ENCODE measurements at regions not wholly inside any gene's neighbourhood (a gene's known extent, or its start where the extent isn't known, plus 50 kb on each side); places are given as distances from the start of the nearest gene placed in this dataset.

GRCh38 chr18:71249791-71250190, 960.9 kb downstream of the SOCS6 start:
- ChIA-PET RAD21 (ENCODE audit: low non-redundant PET in 1 of 2, low total read pairs in 2 of 2, uncharacterized antibody in 2 of 2, unreplicated experiment in 2 of 2) (no interaction called here), CTCF (no interaction called here), POLR2A (no interaction called here)
- DNase-seq (ENCODE audit: low read depth, low spot score) (no peak), ATAC-seq (no peak)
- no peak overlapping the region for H3K4me3 ChIP-seq (replicated peaks in 1 of 2; ENCODE audit: low read depth in 1 of 2, low read length in 2 of 2)
- H3K27me3 ChIP-seq (ENCODE audit: insufficient read depth, low read length) = no peaks in the 10 kb centered on the region
- TF ChIP-seq JUND (IDR thresholded peaks at IDR 0.05) (no peak), POLR2AphosphoS5 (IDR thresholded peaks at IDR 0.05; ENCODE audit: low read depth, low read length) (no peak), CEBPB (IDR thresholded peaks at IDR 0.05; ENCODE audit: low read depth) (no peak), SIN3A (IDR thresholded peaks at IDR 0.05; ENCODE audit: low read depth) (no peak), CBX3 (IDR thresholded peaks at IDR 0.05; ENCODE audit: low read depth) (no peak), ZFX (IDR thresholded peaks at IDR 0.05) (no peak)
- TF ChIP-seq, protein P1, sequence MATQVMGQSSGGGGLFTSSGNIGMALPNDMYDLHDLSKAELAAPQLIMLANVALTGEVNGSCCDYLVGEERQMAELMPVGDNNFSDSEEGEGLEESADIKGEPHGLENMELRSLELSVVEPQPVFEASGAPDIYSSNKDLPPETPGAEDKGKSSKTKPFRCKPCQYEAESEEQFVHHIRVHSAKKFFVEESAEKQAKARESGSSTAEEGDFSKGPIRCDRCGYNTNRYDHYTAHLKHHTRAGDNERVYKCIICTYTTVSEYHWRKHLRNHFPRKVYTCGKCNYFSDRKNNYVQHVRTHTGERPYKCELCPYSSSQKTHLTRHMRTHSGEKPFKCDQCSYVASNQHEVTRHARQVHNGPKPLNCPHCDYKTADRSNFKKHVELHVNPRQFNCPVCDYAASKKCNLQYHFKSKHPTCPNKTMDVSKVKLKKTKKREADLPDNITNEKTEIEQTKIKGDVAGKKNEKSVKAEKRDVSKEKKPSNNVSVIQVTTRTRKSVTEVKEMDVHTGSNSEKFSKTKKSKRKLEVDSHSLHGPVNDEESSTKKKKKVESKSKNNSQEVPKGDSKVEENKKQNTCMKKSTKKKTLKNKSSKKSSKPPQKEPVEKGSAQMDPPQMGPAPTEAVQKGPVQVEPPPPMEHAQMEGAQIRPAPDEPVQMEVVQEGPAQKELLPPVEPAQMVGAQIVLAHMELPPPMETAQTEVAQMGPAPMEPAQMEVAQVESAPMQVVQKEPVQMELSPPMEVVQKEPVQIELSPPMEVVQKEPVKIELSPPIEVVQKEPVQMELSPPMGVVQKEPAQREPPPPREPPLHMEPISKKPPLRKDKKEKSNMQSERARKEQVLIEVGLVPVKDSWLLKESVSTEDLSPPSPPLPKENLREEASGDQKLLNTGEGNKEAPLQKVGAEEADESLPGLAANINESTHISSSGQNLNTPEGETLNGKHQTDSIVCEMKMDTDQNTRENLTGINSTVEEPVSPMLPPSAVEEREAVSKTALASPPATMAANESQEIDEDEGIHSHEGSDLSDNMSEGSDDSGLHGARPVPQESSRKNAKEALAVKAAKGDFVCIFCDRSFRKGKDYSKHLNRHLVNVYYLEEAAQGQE (IDR thresholded peaks at IDR 0.05; ENCODE audit: low read depth) = no peak
- H3K36me3 ChIP-seq (ENCODE audit: control insufficient read depth in 1 of 2, insufficient read depth in 2 of 2, low read length in 2 of 2) = no peaks in the 10 kb centered on the region
- no peaks in the 10 kb centered on the region for H3K9me2 ChIP-seq (ENCODE audit: insufficient read depth)
- no TSS peak for BruUV-seq (replicated peaks)
- no peaks in the 10 kb centered on the region for H3K4me1 ChIP-seq (ENCODE audit: control insufficient read depth in 1 of 2, insufficient read depth in 2 of 2, low read length in 2 of 2)
- no peaks in the 10 kb centered on the region for H4K20me1 ChIP-seq (ENCODE audit: insufficient read depth)
- no peaks in the 10 kb centered on the region for H3K79me2 ChIP-seq (ENCODE audit: insufficient read depth, low read length)
- peaks cover 9 to 16% of the 10 kb centered on the region in 2 experiments; a peak in 2 of 4 replicates for H3K9me3 ChIP-seq (ENCODE audit: control insufficient read depth in 1 of 2, insufficient read depth in 1 of 2, low read depth in 1 of 2, low read length in 2 of 2)
- H3K9ac ChIP-seq (ENCODE audit: low read length) = no peak overlapping the region
- H2AFZ ChIP-seq (ENCODE audit: low read depth, low read length, poor library complexity, severe bottlenecking) = no peak overlapping the region
- no peak overlapping the region for H3K4me2 ChIP-seq (ENCODE audit: low read length)
- intact Hi-C loops (cut with micrococcal nuclease) = no loop called here
- no peak overlapping the region for H3K27ac ChIP-seq (ENCODE audit: low read depth, low read length)

- Histone ChIP-seq H3K9me3 (ENCODE audit: control insufficient read depth in 1 of 2, insufficient read depth in 1 of 2, low read depth in 1 of 2, low read length in 2 of 2) (peaks cover 12 to 22% of the 10 kb centered on the region in 2 experiments; a peak in 2 of 4 replicates), H2AFZ (ENCODE audit: low read depth, low read length, poor library complexity, severe bottlenecking) (no peak overlapping the region), H3K4me3 (replicated peaks in 1 of 2; ENCODE audit: low read depth in 1 of 2, low read length in 2 of 2) (no peak overlapping the region), H3K36me3 (ENCODE audit: control insufficient read depth in 1 of 2, insufficient read depth in 2 of 2, low read length in 2 of 2) (no peaks in the 10 kb centered on the region), H3K9me2 (ENCODE audit: insufficient read depth) (no peaks in the 10 kb centered on the region), H3K79me2 (ENCODE audit: insufficient read depth, low read length) (no peaks in the 10 kb centered on the region), H3K27ac (ENCODE audit: low read depth, low read length) (no peak overlapping the region), H3K4me2 (ENCODE audit: low read length) (no peak overlapping the region), H4K20me1 (ENCODE audit: insufficient read depth) (no peaks in the 10 kb centered on the region), H3K27me3 (ENCODE audit: insufficient read depth, low read length) (no peaks in the 10 kb centered on the region), H3K4me1 (ENCODE audit: control insufficient read depth in 1 of 2, insufficient read depth in 2 of 2, low read length in 2 of 2) (no peaks in the 10 kb centered on the region), H3K9ac (ENCODE audit: low read length) (no peak overlapping the region)
- CTCF ChIA-PET = no interaction called here
- intact Hi-C loops (cut with micrococcal nuclease) = no loop called here
- ATAC-seq (no peak), DNase-seq (ENCODE audit: low read depth, low spot score) (no peak)
- POLR2A ChIA-PET = no interaction called here
- no TSS peak for BruUV-seq (replicated peaks)
- RAD21 ChIA-PET (ENCODE audit: low non-redundant PET in 1 of 2, low total read pairs in 2 of 2, uncharacterized antibody in 2 of 2, unreplicated experiment in 2 of 2) = no interaction called here
- TF ChIP-seq, protein P2, sequence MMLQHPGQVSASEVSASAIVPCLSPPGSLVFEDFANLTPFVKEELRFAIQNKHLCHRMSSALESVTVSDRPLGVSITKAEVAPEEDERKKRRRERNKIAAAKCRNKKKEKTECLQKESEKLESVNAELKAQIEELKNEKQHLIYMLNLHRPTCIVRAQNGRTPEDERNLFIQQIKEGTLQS (IDR thresholded peaks at IDR 0.05) = no peak
- TF ChIP-seq, protein P3, sequence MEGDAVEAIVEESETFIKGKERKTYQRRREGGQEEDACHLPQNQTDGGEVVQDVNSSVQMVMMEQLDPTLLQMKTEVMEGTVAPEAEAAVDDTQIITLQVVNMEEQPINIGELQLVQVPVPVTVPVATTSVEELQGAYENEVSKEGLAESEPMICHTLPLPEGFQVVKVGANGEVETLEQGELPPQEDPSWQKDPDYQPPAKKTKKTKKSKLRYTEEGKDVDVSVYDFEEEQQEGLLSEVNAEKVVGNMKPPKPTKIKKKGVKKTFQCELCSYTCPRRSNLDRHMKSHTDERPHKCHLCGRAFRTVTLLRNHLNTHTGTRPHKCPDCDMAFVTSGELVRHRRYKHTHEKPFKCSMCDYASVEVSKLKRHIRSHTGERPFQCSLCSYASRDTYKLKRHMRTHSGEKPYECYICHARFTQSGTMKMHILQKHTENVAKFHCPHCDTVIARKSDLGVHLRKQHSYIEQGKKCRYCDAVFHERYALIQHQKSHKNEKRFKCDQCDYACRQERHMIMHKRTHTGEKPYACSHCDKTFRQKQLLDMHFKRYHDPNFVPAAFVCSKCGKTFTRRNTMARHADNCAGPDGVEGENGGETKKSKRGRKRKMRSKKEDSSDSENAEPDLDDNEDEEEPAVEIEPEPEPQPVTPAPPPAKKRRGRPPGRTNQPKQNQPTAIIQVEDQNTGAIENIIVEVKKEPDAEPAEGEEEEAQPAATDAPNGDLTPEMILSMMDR (IDR thresholded peaks at IDR 0.05 in 2 of 3, conservative IDR thresholded peaks at IDR 0.05 in 1 of 3; ENCODE audit: borderline replicate concordance in 1 of 3, insufficient read depth in 1 of 3, low read depth in 2 of 3, low read length in 2 of 3) = no peak
- TF ChIP-seq, protein P1 (IDR thresholded peaks at IDR 0.05; ENCODE audit: low read depth) = no peak
- no peak for TF ChIP-seq CEBPB (IDR thresholded peaks at IDR 0.05; ENCODE audit: low read depth)
- TF ChIP-seq SIN3A (IDR thresholded peaks at IDR 0.05; ENCODE audit: low read depth) = no peak
- no peak for TF ChIP-seq SP1 (IDR thresholded peaks at IDR 0.05; ENCODE audit: low read depth)
- no peak for TF ChIP-seq POLR2AphosphoS5 (IDR thresholded peaks at IDR 0.05; ENCODE audit: low read depth, low read length)
- no peak for TF ChIP-seq CBX3 (IDR thresholded peaks at IDR 0.05; ENCODE audit: low read depth)
- no peak for TF ChIP-seq EGR1 (IDR thresholded peaks at IDR 0.05; ENCODE audit: low read depth)
Observed at GRCh38 chr18:71242981-71243380, 954.1 kb downstream of the SOCS6 start.

Measured in HCT116 (cell line).